NCI-H460 (cell line): ENCODE measurements at regions not wholly inside any gene's neighbourhood (a gene's known extent, or its start where the extent isn't known, plus 50 kb on each side); places are given as distances from the start of the nearest gene placed in this dataset.

Source experiments
- DNase-seq: peaks from one replicate; pipeline ENCODE4 v3.0.0-alpha.2; 2016; ENCODE audit warnings: low read depth; ENCODE audit errors: extremely low read depth

GRCh38 chr16:48907906-48908634, 298.1 kb upstream of the N4BP1 start:
- no peak for DNase-seq

GRCh38 chr16:48905632-48906505, 295.9 kb upstream of the N4BP1 start:
- DNase-seq: no peak

- DNase-seq: no peak
Measured at GRCh38 chr16:48904333-48904732, 294.4 kb upstream of the N4BP1 start.

- DNase-seq: no peak
Measured at GRCh38 chr16:48903039-48903438, 293.1 kb upstream of the N4BP1 start.

- DNase-seq: no peak
Measured at GRCh38 chr16:48901712-48902374, 291.9 kb upstream of the N4BP1 start.

GRCh38 chr16:48899500-48899899, 289.5 kb upstream of the N4BP1 start:
- DNase-seq: no peak

- no peak for DNase-seq
Measured at GRCh38 chr16:48897698-48898205, 287.8 kb upstream of the N4BP1 start.

- no peak for DNase-seq
Measured at GRCh38 chr16:48895142-48895541, 285.2 kb upstream of the N4BP1 start.

- DNase-seq: no peak
Measured at GRCh38 chr16:48892893-48893292, 282.9 kb upstream of the N4BP1 start.

- no peak for DNase-seq
Measured at GRCh38 chr16:48887646-48888210, 277.7 kb upstream of the N4BP1 start.

- no peak for DNase-seq
Measured at GRCh38 chr16:48885471-48885870, 275.5 kb upstream of the N4BP1 start.

- DNase-seq: no peak
Measured at GRCh38 chr16:48881272-48881671, 271.3 kb upstream of the N4BP1 start.

GRCh38 chr16:48879223-48880122, 269.5 kb upstream of the N4BP1 start:
- no peak for DNase-seq

- DNase-seq: no peak
Measured at GRCh38 chr16:48877946-48878345, 268.0 kb upstream of the N4BP1 start.

GRCh38 chr16:48870141-48870540, 260.2 kb upstream of the N4BP1 start:
- DNase-seq: no peak

GRCh38 chr16:48865520-48865919, 255.5 kb upstream of the N4BP1 start:
- DNase-seq: no peak

- DNase-seq: no peak
Measured at GRCh38 chr16:48864055-48864454, 254.1 kb upstream of the N4BP1 start.

GRCh38 chr16:48862087-48862532, 252.1 kb upstream of the N4BP1 start:
- DNase-seq: no peak

- no peak for DNase-seq
Measured at GRCh38 chr16:48860341-48860740, 250.4 kb upstream of the N4BP1 start.

GRCh38 chr16:48852951-48853350, 243.0 kb upstream of the N4BP1 start:
- no peak for DNase-seq
